Esophagus (tissue), 2 donors: ENCODE measurements at regions not wholly inside any gene's neighbourhood (a gene's known extent, or its start where the extent isn't known, plus 50 kb on each side); places are given as distances from the start of the nearest gene placed in this dataset.
"Not testable (repeated sequence)": the region's sequence is repeated elsewhere in the genome, so short reads cannot be mapped to it uniquely, and the experiment has no call there.

Source experiments
- H3K27ac ChIP-seq, 2 donors: one replicate each; pipeline ENCODE4 v1.5.1; 2013; ENCODE audit warnings: low read depth in 2 of 2, mild to moderate bottlenecking in 2 of 2, inconsistent platforms in 1 of 2, low read length in 1 of 2, moderate library complexity in 1 of 2
- H3K27me3 ChIP-seq, 2 donors: one replicate each; pipeline ENCODE4 v1.6.1; 2013; ENCODE audit warnings: low read length in 2 of 2, control low read depth in 1 of 2, mild to moderate bottlenecking in 1 of 2; ENCODE audit not compliant: insufficient read depth in 2 of 2, control insufficient read depth in 1 of 2
- H3K36me3 ChIP-seq, 2 donors: one replicate each; pipeline ENCODE4 v1.6.1; 2013; ENCODE audit warnings: low read length in 1 of 2; ENCODE audit not compliant: control insufficient read depth in 2 of 2, insufficient read depth in 2 of 2
- H3K4me1 ChIP-seq, 2 donors: one replicate each; pipeline ENCODE4 v1.6.1; 2013; ENCODE audit warnings: low read length in 1 of 2; ENCODE audit not compliant: control insufficient read depth in 2 of 2, insufficient read depth in 2 of 2
- H3K4me3 ChIP-seq, 2 donors: one replicate each; pipeline ENCODE4 v1.5.1; 2013; ENCODE audit warnings: low read length in 2 of 2, mild to moderate bottlenecking in 2 of 2, low read depth in 1 of 2, moderate library complexity in 1 of 2
- H3K9me3 ChIP-seq, 2 donors: one replicate each; pipeline ENCODE4 v1.6.1; 2013; ENCODE audit warnings: mild to moderate bottlenecking in 2 of 2, low read depth in 1 of 2, low read length in 1 of 2, moderate library complexity in 1 of 2; ENCODE audit not compliant: control insufficient read depth in 2 of 2, insufficient read depth in 1 of 2
- WGBS, 2 donors: extraction: QIAGEN DNeasy Blood & Tissue Kit; methylation state at CpG; one replicate each; pipeline ENCODE4 v1.1.7; 2013; 5-methylcytosine and 5-hydroxymethylcytosine counted together
- donor health status: healthy with polysubstance abuse.
- donor health status: Bipolar disorder and iron deficiency.

GRCh38 chr1:72969461-72969860, 687.1 kb upstream of the NEGR1 start:
- no peak overlapping the region for H3K27ac ChIP-seq
- H3K36me3 ChIP-seq: no peaks in the 10 kb centered on the region
- H3K4me3 ChIP-seq: no peak overlapping the region
- H3K27me3 ChIP-seq: no peaks in the 10 kb centered on the region
- H3K9me3 ChIP-seq: no peaks in the 10 kb centered on the region
- no peaks in the 10 kb centered on the region for H3K4me1 ChIP-seq
- 84 to 86% methylated on average over 1 of the region's 1 CpG for WGBS, 2 donors

DNA sequence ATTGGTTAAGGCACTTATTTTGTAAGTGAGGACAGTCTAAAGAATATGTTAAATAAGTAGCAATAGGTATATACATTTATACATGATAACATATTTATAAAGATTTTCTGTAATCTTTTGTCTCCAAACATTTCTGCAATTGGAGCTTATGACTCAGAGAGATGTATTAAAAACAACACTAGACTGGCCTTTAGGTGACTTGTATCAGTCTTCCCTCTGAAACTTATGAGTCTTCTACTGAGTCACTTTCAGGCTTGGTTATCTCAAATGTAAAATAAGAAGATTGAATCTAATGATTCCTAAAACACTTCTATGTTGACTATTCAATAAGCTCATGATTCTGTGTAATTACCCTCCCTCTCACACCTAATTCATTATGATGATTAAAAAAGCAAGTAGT, 672.6 kb upstream of the NEGR1 start:
- no peaks in the 10 kb centered on the region for H3K9me3 ChIP-seq
- H3K27me3 ChIP-seq: no peaks in the 10 kb centered on the region
- H3K4me1 ChIP-seq: no peaks in the 10 kb centered on the region
- H3K27ac ChIP-seq: no peak overlapping the region
- no peaks in the 10 kb centered on the region for H3K36me3 ChIP-seq
- no peak overlapping the region for H3K4me3 ChIP-seq

DNA sequence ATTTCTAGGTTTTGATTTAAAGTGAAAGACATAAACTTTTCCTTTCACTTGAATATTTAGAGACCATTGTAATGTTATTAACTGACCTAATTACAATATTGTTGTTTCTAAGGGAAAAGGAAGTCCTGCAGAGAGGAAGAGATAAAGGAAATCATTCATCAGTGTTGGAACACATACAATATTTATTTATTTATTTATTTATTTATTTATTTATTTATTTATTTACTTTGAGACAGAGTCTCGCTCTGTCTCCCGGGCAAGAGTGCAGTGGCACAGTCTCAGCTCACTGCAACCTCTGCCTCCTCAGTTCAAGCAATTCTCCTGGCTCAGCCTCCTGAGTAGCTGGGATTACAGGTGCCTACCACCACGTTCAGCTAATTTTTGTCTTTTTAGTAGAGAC, 668.6 kb upstream of the NEGR1 start:
- H3K4me3 ChIP-seq, H3K27ac ChIP-seq, H3K9me3 ChIP-seq, H3K27me3 ChIP-seq, H3K36me3 ChIP-seq, H3K4me1 ChIP-seq: not testable (repeated sequence)
- WGBS, 2 donors: 72 to 79% methylated on average over 3 of the region's 3 CpGs

GRCh38 chr1:72946903-72947499, 664.7 kb upstream of the NEGR1 start:
- Histone ChIP-seq H3K36me3 (no peaks in the 10 kb centered on the region), H3K9me3 (no peaks in the 10 kb centered on the region), H3K4me3 (no peak overlapping the region), H3K27me3 (no peaks in the 10 kb centered on the region), H3K4me1 (no peaks in the 10 kb centered on the region), H3K27ac (no peak overlapping the region)
- 29 to 32% methylated on average over 3 of the region's 3 CpGs for WGBS, 2 donors

- H3K4me1 ChIP-seq: no peaks in the 10 kb centered on the region
- 50 to 51% methylated on average over 2 of the region's 2 CpGs for WGBS, 2 donors
- H3K27ac ChIP-seq: no peak overlapping the region
- no peak overlapping the region for H3K4me3 ChIP-seq
- H3K36me3 ChIP-seq: no peaks in the 10 kb centered on the region
- H3K27me3 ChIP-seq: no peaks in the 10 kb centered on the region
- no peaks in the 10 kb centered on the region for H3K9me3 ChIP-seq
These were observed 659.7 kb upstream of the NEGR1 start for GRCh38 chr1:72942008-72942407.

DNA sequence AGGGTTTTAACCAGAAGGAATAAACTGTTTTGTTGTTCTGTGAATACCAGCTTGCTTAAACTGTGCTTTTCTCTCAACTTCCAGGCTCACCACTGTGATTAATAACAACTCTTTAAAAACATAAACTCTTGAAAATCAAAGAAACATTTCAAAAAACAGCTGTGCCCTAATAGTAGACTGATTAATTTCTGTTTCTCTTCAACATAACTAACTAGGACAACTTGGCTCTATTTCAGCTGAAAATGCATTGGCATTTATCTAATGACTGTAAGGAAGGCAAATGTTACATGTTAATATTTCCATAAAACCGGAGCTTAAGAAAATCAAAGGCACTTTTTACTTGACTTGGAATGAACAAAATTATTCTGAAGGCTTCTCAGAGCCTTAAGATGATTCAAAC, 656.1 kb upstream of the NEGR1 start:
- H3K27ac ChIP-seq: no peak overlapping the region
- H3K9me3 ChIP-seq: no peaks in the 10 kb centered on the region
- H3K4me1 ChIP-seq: no peaks in the 10 kb centered on the region
- H3K4me3 ChIP-seq: no peak overlapping the region
- no peaks in the 10 kb centered on the region for H3K36me3 ChIP-seq
- WGBS, 2 donors: 38 to 39% methylated on average over 1 of the region's 1 CpG
- H3K27me3 ChIP-seq: no peaks in the 10 kb centered on the region

GRCh38 chr1:72937905-72938304, 655.6 kb upstream of the NEGR1 start:
- no peaks in the 10 kb centered on the region for H3K36me3 ChIP-seq
- no peak overlapping the region for H3K4me3 ChIP-seq
- WGBS, 2 donors: 22 to 23% methylated on average over 1 of the region's 1 CpG
- no peak overlapping the region for H3K27ac ChIP-seq
- no peaks in the 10 kb centered on the region for H3K9me3 ChIP-seq
- no peaks in the 10 kb centered on the region for H3K4me1 ChIP-seq
- H3K27me3 ChIP-seq: no peaks in the 10 kb centered on the region

GRCh38 chr1:72936942-72937341, 654.6 kb upstream of the NEGR1 start:
- 81 to 87% methylated on average over 8 of the region's 8 CpGs for WGBS, 2 donors
- H3K27me3 ChIP-seq: no peaks in the 10 kb centered on the region
- H3K4me3 ChIP-seq: no peak overlapping the region
- no peaks in the 10 kb centered on the region for H3K36me3 ChIP-seq
- no peaks in the 10 kb centered on the region for H3K9me3 ChIP-seq
- no peak overlapping the region for H3K27ac ChIP-seq
- H3K4me1 ChIP-seq: no peaks in the 10 kb centered on the region

GRCh38 chr1:72936151-72936740, 653.9 kb upstream of the NEGR1 start:
- no peaks in the 10 kb centered on the region for H3K27me3 ChIP-seq
- H3K4me3 ChIP-seq: no peak overlapping the region
- H3K4me1 ChIP-seq: no peaks in the 10 kb centered on the region
- 80 to 81% methylated on average over 6 of the region's 6 CpGs for WGBS, 2 donors
- no peak overlapping the region for H3K27ac ChIP-seq
- H3K36me3 ChIP-seq: no peaks in the 10 kb centered on the region
- no peaks in the 10 kb centered on the region for H3K9me3 ChIP-seq

DNA sequence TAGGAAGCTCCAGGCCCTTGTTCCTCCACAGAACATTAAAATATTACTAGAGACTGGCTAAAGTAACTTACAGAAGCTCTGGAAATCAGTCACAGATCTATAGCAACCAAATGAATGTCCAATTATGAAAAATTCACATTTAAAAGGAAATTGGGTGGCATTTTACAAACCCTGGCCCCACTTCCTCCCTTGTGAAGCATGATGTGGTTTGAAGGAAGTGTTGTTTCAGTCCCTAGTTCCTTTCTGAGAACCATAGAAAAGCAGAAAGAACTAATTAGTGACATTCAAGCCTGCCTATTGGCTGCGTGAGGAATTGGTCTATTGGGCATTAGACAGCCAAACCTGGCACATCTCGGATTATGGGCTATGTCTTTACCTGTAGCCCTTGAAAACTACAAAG, 649.7 kb upstream of the NEGR1 start:
- no peak overlapping the region for H3K27ac ChIP-seq
- H3K27me3 ChIP-seq: no peaks in the 10 kb centered on the region
- no peaks in the 10 kb centered on the region for H3K9me3 ChIP-seq
- WGBS, 2 donors: 79 to 89% methylated on average over 2 of the region's 2 CpGs
- no peaks in the 10 kb centered on the region for H3K4me1 ChIP-seq
- H3K4me3 ChIP-seq: no peak overlapping the region
- H3K36me3 ChIP-seq: no peaks in the 10 kb centered on the region
